K562 (cell line): ENCODE measurements at regions not wholly inside any gene's neighbourhood (a gene's known extent, or its start where the extent isn't known, plus 50 kb on each side); places are given as distances from the start of the nearest gene placed in this dataset.

Experiments used
- MGA ChIP-seq: fragments of 450-650 bp; IDR thresholded peaks from 2 replicates; pipeline ENCODE4 v1.6.1; 2016; ENCODE audit warnings: mild to moderate bottlenecking, moderate library complexity
- TOE1 ChIP-seq, 2 experiments: fragments of 450-650 bp in 1 of 2; sonication (generic) in 1 of 2; formaldehyde crosslinking in 1 of 2; IDR thresholded peaks; 2 replicates each; pipeline versions ENCODE4 v1.7.1 to v1.8.0; 2016 to 2022; ENCODE audit warnings: borderline replicate concordance in 2 of 2, mild to moderate bottlenecking in 2 of 2, antibody characterized with exemption in 1 of 2, inconsistent platforms in 1 of 2, low read depth in 1 of 2, missing genetic modification reagents in 1 of 2, moderate library complexity in 1 of 2
- ZNF766 ChIP-seq: fragments of 200-800 bp; sonication (Bioruptor generic); conservative IDR thresholded peaks from 2 replicates; pipeline ENCODE4 v1.6.1; 2016; ENCODE audit warnings: missing genetic modification characterization, missing compliant biosample characterization

DNA sequence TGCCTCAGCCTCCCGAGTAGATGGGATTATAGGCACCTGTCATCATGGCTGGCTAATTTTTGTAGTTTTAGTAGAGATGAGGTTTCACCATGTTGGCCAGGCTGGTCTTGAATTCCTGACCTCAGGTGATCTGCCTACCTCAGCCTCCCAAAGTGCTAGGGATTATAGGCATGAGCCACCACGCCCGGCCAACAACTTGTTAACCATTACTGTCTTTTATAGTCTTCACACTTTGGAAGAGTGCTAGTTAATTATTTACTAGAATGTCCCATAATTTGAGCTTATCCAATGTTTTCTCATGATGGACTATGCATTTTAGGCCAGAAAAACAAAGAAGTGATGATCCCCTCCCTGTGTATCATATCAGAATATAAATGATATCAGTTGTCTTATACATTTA lies 288.6 kb upstream of the CBLB start (continued):
- TF ChIP-seq MGA = no peak
- TF ChIP-seq TOE1 (IDR thresholded peaks at IDR 0.05; ENCODE audit: borderline replicate concordance) = no peak
- no peak for TF ChIP-seq TOE1 (CRISPR knock-in tag; IDR thresholded peaks at IDR 0.05; ENCODE audit: borderline replicate concordance, low read depth)
- TF ChIP-seq ZNF766 (CRISPR knock-in tag) = no peak
- TF ChIP-seq, all 486 proteins: peak for 0
